GM12878 (cell line): ENCODE measurements at regions not wholly inside any gene's neighbourhood (a gene's known extent, or its start where the extent isn't known, plus 50 kb on each side); places are given as distances from the start of the nearest gene placed in this dataset.

Experiments
- CBX5 ChIP-seq: sonication (generic); IDR thresholded peaks from 2 replicates; pipeline ENCODE4 v1.6.1; 2016; ENCODE audit warnings: low read depth, moderate library complexity, mild to moderate bottlenecking, inconsistent platforms
- IKZF2 ChIP-seq, 2 experiments: fragments of 450-650 bp; IDR thresholded peaks; 2 replicates each; pipeline ENCODE4 v1.6.1; 2017; ENCODE audit warnings: mild to moderate bottlenecking in 2 of 2, moderate library complexity in 2 of 2
- POLR2AphosphoS5 ChIP-seq: IDR thresholded peaks from 2 replicates; pipeline ENCODE4 v1.6.1; 2011; ENCODE audit warnings: mild to moderate bottlenecking, low read length, inconsistent platforms
- RBBP5 ChIP-seq: fragments of 200-600 bp; sonication (generic); conservative IDR thresholded peaks from 2 replicates; pipeline ENCODE4 v1.6.1; 2016
- SUZ12 ChIP-seq: fragments of 200-600 bp; sonication (generic); IDR thresholded peaks from one replicate; pipeline ENCODE4 v1.6.1; 2018; ENCODE audit warnings: antibody characterized with exemption, mild to moderate bottlenecking; ENCODE audit not compliant: unreplicated experiment
- TAF1 ChIP-seq: IDR thresholded peaks from 2 replicates; pipeline ENCODE4 v1.6.1; 2011; ENCODE audit warnings: mild to moderate bottlenecking, low read depth, low read length, borderline replicate concordance
- TF ChIP-seq, protein P1 (sequence below), 3 experiments: IDR thresholded peaks in 2 of 3; conservative IDR thresholded peaks in 1 of 3; 2 replicates each; pipeline ENCODE4 v1.5.1; 2011; ENCODE audit warnings: low read depth in 3 of 3, low read length in 3 of 3, mild to moderate bottlenecking in 3 of 3, control low read depth in 2 of 3, moderate library complexity in 2 of 3, inconsistent platforms in 1 of 3, mixed read lengths in 1 of 3; ENCODE audit not compliant: control insufficient read depth in 2 of 3, insufficient read depth in 1 of 3; ENCODE audit errors: extremely low read depth in 1 of 3
- TF ChIP-seq, protein P2 (sequence below): fragments of 450-650 bp; IDR thresholded peaks from 2 replicates; pipeline ENCODE4 v1.6.1; 2017; ENCODE audit warnings: mild to moderate bottlenecking

DNA sequence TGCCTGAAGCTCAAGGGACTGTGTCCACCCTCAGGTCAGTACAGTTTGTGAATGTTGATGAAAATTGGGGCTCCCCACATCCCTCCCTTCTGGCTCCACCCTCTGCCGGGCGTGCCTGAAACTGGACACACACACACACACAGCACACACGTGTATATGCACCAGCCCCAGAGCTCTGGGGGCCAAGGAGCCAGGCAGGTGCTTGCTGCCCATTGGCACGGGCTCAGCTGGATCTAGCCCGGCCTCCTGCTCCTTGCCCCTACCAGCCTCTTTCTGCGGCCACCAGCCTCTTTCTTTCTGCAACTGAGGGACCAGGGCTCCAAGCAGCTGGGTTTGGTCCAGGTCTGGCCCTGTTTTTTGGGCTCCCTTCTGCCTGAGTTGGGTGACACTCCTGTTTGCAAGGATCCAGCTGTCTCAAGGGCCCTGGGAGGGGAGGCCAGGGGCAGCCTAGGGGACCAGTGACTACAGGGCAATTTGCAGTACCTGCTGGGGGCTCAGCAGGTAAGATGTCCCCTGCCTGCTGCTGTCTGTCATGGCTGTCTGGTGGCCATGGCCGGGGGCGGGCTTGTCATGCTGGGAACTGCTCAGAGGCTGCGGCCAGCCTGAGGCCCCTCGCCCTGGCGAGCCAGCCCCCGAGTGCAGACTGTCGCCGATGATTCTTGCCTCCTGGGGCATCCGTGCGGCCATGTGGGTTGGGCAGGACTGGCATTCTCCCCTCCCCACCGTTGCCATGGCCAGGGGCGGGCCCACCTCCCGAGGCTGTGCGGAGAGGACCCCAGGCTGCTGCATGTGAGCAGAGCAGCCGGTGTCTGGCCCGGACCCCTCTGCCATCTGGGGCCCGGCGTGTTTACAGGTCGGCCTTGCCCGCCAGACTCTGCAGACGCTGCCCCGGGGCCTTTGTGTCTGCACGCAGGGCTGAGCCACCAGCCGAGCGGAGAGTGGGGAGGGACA is 51.5 kb upstream of the PPARA start (continued):
- TF ChIP-seq, protein P1, sequence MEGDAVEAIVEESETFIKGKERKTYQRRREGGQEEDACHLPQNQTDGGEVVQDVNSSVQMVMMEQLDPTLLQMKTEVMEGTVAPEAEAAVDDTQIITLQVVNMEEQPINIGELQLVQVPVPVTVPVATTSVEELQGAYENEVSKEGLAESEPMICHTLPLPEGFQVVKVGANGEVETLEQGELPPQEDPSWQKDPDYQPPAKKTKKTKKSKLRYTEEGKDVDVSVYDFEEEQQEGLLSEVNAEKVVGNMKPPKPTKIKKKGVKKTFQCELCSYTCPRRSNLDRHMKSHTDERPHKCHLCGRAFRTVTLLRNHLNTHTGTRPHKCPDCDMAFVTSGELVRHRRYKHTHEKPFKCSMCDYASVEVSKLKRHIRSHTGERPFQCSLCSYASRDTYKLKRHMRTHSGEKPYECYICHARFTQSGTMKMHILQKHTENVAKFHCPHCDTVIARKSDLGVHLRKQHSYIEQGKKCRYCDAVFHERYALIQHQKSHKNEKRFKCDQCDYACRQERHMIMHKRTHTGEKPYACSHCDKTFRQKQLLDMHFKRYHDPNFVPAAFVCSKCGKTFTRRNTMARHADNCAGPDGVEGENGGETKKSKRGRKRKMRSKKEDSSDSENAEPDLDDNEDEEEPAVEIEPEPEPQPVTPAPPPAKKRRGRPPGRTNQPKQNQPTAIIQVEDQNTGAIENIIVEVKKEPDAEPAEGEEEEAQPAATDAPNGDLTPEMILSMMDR (IDR thresholded peaks at IDR 0.05 in 2 of 3, conservative IDR thresholded peaks at IDR 0.05 in 1 of 3; ENCODE audit: control insufficient read depth in 2 of 3, extremely low read depth in 1 of 3, insufficient read depth in 1 of 3, low read depth in 3 of 3, low read length in 3 of 3): no peak
- no peak for TF ChIP-seq POLR2AphosphoS5
- TF ChIP-seq RBBP5: no peak
- TF ChIP-seq SUZ12: no peak
- TF ChIP-seq, protein P2, sequence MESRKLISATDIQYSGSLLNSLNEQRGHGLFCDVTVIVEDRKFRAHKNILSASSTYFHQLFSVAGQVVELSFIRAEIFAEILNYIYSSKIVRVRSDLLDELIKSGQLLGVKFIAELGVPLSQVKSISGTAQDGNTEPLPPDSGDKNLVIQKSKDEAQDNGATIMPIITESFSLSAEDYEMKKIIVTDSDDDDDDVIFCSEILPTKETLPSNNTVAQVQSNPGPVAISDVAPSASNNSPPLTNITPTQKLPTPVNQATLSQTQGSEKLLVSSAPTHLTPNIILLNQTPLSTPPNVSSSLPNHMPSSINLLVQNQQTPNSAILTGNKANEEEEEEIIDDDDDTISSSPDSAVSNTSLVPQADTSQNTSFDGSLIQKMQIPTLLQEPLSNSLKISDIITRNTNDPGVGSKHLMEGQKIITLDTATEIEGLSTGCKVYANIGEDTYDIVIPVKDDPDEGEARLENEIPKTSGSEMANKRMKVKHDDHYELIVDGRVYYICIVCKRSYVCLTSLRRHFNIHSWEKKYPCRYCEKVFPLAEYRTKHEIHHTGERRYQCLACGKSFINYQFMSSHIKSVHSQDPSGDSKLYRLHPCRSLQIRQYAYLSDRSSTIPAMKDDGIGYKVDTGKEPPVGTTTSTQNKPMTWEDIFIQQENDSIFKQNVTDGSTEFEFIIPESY: no peak
- TF ChIP-seq IKZF2 (IDR thresholded peaks at IDR 0.05): no peak
- TF ChIP-seq CBX5: no peak
- TF ChIP-seq TAF1: no peak
